ENCODE measurements at regions not wholly inside any gene's neighbourhood (a gene's known extent, or its start where the extent isn't known, plus 50 kb on each side); places are given as distances from the start of the nearest gene placed in this dataset.

- no peak for TF ChIP-seq POLR2A (IDR thresholded peaks at IDR 0.05; ENCODE audit: low read length)
- TF ChIP-seq GATA1 (IDR thresholded peaks at IDR 0.05; ENCODE audit: low read depth, low read length): no peak
Measured at GRCh38 chr5:2038321-2039179, 155.8 kb upstream of the IRX4 start.
